ENCODE measurements at regions not wholly inside any gene's neighbourhood (a gene's known extent, or its start where the extent isn't known, plus 50 kb on each side); places are given as distances from the start of the nearest gene placed in this dataset.

DNA sequence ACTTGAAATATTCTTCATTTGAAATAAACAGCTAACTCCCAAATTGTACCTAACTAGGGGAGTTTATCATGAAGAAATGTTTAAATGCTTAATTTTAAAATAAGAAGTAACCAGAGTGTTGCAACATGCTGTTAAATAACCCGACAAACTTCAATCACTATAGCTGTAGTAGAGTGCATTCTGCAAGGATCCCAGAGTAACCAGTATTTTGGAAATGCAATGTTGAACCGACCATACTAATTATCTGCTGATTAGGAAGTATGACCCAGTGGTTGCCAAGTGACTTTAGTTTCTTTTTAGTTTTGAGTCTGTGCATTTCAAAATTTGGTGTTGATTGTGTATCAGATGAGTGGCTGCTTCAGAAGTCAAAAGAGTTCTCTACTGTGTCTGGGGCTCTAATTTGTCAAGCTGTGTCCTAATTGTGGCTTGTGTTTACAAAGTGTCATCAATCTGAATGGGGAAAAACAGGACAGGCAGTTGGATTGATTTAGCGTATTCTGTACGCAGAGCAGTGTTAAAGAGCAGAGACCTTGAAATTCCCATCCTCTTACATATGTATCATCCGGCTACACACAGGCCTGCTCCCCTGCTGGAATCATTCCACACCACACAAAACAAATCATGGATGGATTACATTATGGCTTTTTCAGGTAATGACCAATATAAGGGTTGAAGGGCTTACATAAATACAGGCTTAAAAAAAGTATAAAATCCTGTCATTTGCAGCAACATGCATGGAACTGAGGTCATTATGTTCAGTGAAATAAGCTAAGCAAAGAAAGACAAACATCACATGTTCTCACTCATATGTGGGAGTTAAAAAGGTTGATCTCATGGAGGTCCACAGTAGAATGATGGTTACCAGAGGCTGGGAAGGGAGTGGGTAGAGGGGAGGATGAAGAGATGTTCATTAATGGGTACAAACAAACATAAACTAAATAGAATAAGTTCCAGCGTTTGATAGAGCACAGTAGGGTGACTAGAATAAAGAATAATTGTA is 351.5 kb downstream of the KLF12 start:
- FAIRE-seq, result no peak

DNA sequence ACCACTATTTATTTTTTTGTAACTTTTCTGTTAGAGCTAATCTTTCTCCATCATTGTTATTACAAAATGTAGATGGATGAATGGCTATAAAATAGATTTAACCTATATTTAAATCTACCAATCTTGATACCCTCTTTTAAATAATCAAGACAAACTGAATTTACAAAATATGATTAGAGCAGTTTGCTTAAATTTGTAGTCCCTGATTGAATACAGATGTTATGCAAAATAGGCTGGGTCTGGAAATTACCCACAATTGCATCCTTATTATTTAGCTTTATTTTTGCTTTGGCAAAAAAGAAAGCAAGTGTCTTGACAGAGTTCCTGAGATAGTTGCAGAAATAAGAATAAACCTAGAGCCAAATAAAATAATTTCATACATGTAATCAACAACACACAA is 352.8 kb downstream of the KLF12 start:
- no peak for FAIRE-seq

- FAIRE-seq, result no peak
These were observed 354.3 kb downstream of the KLF12 start for GRCh38 chr13:73779881-73780280.

- no peak for FAIRE-seq
These were observed 355.9 kb downstream of the KLF12 start for GRCh38 chr13:73778242-73778864.

- FAIRE-seq, result no peak
These were observed 357.1 kb downstream of the KLF12 start for GRCh38 chr13:73777134-73777533.

DNA sequence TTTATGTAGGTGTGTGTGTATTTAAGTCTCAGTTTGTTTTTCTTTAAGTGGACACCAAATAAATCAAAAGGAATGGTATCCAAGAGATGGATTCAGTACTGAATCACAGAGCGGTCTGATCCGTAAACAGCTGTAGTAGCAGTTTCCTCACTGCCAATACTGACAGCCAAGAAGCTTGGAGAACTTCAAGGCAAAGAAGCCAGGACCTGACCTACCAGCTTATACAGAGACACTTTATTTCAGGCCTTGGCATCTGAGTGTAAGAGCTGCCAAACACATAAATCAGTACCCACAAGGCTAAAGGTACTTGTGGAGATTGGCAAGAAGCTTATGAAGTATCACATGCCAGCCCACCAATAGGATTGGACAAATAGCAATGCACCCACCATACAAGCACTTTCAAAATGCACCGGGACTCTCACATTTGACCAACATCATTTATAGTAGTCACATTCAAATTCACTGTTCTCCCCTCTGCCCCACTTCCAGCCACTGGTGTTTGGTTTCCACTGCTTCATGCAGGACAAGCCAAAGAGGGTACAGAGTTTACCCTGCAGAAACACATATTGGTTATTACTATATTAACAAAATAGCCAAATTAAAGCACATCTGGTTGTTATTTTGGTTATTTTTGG is 357.9 kb downstream of the KLF12 start:
- no peak for FAIRE-seq

- no peak for FAIRE-seq
These were observed 361.0 kb downstream of the KLF12 start for GRCh38 chr13:73773168-73773549.

GRCh38 chr13:73772449-73773167 is 361.6 kb downstream of the KLF12 start:
- FAIRE-seq, result no peak

- no peak for FAIRE-seq
These were observed 366.4 kb downstream of the KLF12 start for GRCh38 chr13:73767747-73768315.

DNA sequence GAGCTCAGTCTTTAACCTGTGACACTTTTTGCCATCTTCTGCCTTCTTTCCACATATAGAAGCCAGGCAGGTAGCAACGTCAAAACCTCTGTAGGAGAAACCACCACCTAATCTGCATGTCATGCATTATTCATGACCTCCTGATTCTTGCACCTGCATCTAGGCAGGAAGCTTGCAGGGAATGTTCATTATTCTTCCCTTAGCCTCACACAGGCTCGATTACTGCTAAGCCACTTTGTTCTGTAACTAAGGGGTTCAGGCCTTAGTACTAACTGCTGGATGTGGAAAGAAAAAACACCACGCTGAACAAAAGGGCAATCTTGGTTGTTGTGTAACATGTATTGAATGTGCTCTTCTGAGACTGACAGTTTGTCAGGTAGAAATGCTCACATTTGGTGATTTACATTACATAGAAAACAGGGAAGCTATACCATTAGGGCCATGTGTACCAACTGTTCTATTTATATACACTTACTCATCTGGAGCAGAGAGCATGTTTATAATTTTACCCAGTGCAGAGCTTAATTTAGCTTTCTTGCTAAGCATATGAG is 366.9 kb downstream of the KLF12 start:
- no peak for FAIRE-seq

DNA sequence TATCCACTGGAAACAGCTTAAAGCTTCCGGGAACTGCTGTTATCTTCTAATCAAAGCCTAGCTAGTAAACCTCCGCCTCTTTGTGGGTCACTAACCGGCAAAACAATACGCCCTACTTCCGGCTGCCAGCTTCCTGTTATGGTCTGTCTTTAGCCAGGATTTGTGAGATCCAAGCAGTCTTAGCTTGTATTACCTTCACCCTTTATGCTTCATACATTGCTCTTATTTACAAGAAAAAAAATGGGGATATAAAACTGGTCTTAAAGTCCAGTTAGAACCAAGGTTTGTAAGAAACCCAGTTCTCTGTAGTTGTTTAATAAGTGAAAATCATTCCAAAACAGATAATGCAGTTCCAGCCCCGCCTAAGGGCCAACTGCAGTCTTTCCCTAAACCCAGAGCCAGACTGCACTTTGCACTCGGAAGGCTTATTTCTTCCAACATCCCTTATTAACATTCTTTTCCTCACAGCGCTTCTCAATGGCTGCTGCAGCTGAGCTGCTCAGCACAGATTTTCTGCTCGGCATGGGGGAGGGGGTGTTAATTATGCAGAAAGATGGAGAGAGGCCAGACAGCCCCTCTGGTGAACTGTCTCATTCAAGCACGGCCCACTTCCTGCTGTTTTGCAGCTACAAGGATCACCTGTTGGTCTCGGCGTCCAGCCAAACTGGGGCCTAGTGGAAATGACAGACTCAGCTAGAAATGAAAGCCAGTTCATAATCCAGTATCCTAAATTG is 368.4 kb downstream of the KLF12 start:
- no peak for FAIRE-seq

DNA sequence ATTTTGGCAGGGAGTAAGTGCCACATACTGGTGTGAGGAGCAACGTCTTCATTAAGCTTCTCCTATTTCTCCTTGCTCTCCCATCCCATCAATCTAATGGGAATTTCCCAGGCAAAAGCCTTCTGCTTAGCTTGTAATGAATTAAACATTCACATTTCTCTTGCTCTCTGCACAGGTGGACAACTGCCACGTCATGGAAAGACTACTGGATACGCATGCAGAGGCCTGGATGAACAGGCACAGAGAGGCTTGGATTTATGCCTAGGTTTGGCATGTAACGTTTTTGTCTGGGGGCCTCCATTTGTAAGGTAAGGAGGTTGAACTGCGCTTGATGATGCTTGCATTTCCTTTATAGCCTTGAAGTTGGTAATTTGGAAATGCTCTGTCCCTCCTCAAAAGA is 374.8 kb downstream of the KLF12 start:
- no peak for FAIRE-seq

DNA sequence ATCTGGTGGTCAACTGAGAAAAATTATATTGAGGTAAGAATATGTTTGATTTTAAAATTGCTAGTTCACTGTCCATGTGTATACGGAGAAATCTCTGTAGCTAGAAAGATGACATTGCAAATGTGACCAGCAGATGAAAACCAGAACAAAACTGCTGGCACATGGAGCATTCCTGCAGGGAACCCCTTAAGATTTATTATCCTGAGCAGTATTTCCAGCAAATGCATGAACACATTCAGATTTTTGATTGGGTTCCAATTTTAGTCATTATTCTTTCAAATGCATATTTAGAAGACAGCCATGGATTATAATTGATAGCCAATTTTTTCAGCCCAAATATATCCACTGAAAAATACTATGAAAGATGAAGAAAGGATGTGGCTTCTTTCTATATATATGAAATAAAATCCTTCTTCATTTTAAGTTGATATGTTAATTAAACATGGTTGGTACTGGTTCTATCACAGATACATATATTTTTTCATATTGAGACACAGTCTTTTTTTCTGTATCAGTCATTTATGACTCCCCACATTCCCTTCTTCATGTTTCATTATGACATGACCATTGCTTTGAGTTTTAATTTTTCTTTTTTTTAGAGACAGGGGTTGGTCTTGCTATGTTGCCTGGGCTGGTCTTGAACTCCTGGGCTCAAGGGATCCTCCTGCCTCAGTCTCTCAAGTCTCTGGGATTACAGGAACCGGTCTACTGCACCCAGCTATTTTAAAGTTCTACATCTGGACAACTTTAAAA is 376.5 kb downstream of the KLF12 start:
- FAIRE-seq, result no peak

DNA sequence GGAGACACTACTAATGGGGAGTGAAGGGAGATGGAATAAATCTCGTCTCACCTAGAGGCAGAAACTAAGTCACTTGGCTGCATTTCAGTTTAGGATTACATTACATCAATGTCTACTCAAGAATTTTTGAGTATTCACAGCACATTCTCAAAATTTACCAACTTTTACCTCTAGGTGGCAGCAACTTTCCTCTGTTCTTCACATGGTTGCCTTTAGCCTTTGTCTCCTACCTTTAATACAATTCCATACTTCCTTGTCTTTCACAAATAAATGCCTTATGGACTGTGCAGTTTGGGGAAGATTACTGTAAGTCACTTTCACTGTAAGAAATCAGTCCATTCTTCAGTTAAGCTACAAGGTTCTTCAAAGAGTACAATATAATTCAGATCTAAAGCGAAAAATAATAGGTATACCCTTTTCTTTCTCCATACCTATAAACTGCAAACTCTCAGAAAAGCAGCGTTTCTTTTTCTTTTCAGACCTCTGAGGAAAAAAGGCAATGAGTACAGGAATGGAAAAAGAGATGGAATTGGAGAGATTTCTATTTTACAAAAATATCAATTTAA is 379.4 kb downstream of the KLF12 start:
- peak; percentile 87 for FAIRE-seq

DNA sequence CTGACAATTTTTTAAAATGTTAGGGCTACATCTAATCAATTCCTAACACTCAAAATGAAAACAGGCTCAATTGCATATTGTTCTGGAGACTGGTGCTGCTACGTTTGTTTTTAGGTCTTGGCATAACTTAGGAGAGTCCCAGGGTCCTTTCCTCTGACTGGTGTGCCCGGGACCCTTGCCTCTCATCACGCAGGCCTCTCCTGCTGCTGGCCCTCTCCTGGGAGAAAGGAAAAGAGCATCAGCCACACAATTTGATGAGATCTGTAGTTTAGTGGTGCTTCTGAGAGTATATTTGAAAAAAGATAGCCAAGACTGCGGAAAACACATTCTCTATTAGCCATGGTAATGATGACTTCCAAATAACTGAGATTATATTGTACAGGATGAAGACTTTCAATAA is 380.0 kb downstream of the KLF12 start:
- no peak for FAIRE-seq

GRCh38 chr13:73751290-73751689 is 382.9 kb downstream of the KLF12 start:
- FAIRE-seq, result no peak

GRCh38 chr13:73748404-73748803 is 385.8 kb downstream of the KLF12 start:
- FAIRE-seq, result no peak

GRCh38 chr13:73745190-73745589 is 389.0 kb downstream of the KLF12 start:
- FAIRE-seq, result no peak

GRCh38 chr13:73742982-73743381 is 391.2 kb downstream of the KLF12 start:
- FAIRE-seq, result no peak

- no peak for FAIRE-seq
These were observed 392.5 kb downstream of the KLF12 start for GRCh38 chr13:73741742-73742141.

DNA sequence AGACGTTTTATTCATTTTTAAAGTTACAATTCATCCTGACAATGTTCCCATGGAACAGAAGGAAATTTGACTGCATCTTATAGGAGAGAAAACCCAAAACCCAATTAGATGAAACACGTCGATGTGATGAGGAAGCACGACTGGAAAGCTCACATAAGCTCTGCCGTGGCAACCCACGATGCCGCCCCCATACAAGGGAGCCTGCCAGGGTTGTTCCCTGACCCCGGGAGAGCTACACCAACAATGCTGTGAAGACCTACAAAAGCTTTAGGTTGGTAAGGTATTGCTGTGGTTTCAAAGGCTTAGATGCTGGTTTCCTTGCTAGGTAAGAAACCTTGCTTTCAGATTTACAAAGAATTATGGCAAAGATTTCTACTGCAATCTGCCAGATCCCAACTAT is 393.1 kb downstream of the KLF12 start:
- FAIRE-seq, result no peak
